Stimulated activated CD4-positive, alpha-beta T cell treated with anti-CD3 and anti-CD28 coated beads, TNF-alpha, amount 100 ng/mL, for 1 hour (primary cell): ENCODE measurements at regions not wholly inside any gene's neighbourhood (a gene's known extent, or its start where the extent isn't known, plus 50 kb on each side); places are given as distances from the start of the nearest gene placed in this dataset.
"Not testable (repeated sequence)": the region's sequence is repeated elsewhere in the genome, so short reads cannot be mapped to it uniquely, and the experiment has no call there.

Experiments
- DNase-seq, 3 donors: peaks; one replicate each; pipeline ENCODE4 v3.0.0-alpha.2; 2020; ENCODE audit warnings: low read depth in 3 of 3, low spot score in 1 of 3

DNA sequence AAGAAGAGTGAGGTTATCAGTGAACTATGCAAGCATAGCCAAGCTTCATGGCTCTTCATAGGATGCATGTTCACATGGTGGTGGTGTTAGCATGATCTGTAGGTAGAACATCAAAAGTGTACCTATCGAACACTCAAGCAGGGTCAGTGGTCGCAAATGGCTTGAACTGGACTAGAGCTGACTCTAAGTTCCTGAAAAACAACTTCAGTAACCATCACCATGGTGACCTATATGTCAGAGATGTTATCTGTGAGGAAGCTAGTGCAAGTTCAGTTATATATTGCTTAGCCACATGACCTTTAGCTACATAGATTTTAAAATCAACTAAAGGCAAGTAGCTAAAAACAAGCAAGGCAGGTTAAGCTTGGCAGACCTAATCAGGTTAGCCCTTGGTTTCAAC is 163.1 kb upstream of the AGR3 start:
- DNase-seq, result no peak

DNA sequence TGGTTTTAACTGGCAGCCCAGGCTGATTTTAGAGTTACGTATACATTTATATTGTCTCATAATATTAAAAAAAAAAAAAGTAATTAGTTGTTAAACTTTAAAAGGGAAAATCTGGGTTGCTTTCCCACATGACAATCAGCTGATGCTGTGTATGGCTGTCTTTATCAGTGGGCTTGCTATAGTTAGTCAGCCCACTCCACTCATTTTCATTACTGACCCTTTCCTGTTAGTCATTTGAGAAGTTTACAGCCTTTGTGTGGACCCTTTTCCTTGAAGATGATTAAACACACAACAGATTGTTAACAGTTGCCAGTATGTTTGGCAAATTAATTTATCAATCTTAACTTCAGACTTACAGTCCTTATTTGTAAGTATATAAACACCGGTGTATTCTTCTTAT is 164.5 kb upstream of the AGR3 start:
- DNase-seq, result no peak

DNA sequence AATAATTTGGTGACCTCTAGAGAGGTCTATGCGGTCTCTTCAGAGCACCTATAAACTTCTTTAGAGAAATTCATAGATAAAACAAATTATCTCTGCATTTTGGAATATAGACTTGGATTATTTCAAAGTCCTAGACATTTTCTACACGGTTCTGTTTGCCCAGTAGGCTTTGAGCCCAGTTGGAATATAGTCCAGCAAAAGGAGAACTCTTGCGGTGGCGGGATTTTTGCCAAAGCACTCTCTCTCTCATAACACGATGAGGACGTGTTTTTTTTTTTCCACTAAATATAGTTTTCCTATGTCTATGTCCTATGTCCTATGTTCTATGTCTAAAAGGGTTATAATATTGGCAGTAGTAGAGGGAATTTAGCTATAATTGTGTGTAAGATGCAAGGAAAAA is 164.9 kb upstream of the AGR3 start:
- DNase-seq, result no peak

DNA sequence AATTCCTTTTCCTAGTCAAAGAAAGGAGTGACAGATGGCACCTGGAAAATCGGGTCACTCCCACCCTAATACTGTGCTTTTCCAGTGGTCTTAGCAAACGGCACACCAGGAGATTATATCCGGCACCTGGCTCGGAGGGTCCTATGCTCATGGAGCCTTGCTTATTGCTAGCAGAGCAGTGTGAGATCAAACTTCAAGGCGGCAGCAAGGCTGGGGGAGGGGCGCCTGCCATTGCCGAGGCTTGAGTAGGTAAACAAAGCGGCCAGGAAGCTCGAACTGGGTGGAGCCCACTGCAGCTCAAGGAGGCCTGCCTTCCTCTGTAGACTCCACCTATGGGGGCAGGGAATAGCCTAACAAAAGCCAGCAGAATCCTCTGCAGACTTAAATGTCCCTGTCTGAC is 171.4 kb upstream of the AGR3 start:
- not testable (repeated sequence) for DNase-seq

DNA sequence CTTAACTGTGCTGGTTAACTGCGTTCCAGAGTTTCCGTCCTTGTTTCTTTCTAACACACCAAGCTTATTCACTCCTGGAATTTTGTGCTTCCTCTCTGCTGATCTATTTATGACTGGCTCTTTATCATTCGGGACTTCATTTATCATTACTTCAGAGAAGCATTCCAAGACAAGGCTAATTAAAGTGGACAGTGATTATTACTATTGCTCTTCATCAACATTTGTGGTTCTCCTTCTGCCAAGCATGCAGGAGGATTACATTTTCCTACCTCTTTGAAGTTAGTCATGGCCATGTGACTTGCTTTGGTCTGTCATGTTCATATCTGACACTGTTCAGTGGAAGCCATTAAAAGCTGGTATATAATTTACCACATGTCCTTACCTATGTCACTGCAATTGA is 172.4 kb upstream of the AGR3 start:
- DNase-seq, result no peak

DNA sequence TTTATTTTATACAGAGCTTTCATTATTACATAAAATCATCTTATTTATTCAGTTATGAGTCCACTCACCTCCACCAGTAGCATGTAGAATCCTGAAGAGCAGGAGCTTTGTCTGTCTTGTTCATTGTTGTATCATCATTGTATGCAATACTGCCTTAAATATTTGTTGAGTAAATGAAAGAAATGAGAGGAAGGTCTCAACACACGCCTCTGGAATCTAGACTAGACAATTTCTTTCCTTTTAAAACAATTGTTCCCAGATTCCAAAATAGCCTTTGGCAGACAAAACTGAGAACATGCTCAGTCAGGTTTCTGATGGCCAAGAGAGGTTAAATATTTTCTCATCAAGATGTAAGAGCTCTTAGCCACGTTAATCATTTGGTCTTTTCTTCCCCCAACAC is 173.1 kb upstream of the AGR3 start:
- no peak for DNase-seq

DNA sequence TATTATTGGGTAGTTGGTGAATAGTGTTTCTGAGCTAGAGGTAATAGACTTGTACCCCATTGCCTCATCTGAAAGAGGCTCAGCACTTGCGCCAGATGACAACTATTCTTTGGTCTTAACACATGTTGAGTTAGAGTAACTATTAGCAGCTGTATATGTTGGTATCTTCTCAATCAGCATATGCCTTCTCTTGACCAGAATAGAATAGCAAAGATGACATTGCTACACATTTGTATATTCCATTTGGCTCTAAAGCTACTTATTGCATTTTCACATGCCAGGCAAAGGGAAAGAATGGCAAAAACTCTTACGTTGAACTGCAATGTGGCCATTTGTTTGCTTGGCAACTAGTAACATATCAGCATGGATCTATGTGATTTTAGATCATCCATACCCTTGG is 173.8 kb upstream of the AGR3 start:
- no peak for DNase-seq

DNA sequence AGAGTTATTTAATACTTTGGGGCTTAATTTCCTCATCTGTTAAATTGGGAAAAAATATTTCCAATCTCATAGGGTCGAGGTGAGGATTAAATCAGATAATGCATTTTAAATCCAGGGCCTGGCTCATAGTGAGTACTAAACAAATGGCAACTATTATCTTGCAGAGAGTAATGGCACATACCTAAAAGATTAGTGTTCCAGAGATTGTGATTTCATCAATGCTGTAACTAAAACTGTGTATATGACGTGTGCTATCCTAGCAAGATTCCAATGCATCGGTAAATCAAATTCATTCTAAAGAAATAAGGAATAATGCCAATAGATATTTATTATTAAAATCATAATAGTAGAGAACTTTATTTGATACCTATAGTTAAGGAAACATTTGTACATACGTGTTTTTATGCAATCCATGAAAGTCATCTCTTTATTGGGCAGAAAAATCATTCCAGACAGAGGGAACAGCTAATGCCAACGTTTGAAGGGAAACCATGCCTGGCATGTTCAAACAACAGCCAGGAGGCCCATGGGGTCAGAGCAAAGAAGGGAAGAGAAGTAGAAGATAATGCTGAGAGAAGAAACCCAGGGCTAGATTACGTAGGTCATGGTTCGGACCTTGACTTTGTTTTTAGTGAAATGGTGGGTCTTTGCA is 174.8 kb upstream of the AGR3 start:
- DNase-seq, result no peak

DNA sequence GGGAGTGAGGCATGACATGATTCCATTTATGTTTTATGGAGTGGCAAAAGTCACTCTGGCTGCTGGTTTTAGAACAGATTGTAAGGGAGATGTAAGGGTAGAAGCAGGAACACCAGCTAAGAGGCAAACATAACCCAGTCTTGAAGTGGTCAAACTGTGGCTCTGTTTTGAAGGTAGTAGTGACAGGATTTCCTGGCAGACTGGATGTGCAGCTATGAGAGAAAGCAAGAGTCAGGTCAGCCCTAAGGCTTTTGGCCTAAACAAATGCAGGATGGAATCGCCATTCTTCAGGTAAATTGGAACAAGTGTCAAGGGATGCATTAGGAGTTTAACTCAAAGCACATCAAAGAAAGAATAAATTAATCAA is 175.3 kb upstream of the AGR3 start:
- DNase-seq, result no peak

DNA sequence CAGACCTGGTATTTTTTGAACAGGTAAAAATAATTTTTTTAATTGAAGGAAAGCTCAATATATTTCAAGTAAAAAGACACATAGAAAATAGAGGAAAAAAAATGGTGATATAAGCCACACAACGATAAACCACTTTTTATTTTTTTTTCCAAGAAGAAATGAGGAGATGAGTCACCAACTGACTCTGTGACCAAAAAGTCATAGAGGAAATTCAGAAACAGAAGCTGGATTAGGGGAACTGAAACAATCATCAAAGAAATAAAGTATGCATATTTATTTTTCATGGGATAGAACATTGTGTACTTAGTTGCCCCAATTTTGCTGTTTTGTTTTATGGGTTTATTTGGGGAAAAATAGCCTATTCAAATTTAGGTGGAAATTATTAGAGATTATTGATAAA is 176.8 kb upstream of the AGR3 start:
- no peak for DNase-seq

DNA sequence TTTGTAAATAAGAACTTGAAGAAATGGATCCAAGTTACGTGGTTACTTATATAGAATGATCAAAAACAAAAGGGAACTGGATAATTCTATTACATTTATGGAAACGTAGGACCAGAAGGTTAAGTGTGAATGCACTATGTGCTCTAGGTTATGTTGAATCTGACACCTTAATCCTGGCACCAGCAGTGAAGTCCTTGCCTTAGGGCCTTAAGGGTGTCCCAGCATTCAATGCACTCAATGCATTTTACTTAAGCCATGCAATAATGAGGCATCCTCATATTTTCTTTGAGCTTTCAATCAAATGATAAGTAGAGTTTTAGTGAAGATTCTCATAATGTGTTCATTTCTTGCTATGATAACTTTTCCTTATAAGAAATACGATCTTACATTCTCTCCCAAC is 178.3 kb upstream of the AGR3 start:
- DNase-seq, result no peak

DNA sequence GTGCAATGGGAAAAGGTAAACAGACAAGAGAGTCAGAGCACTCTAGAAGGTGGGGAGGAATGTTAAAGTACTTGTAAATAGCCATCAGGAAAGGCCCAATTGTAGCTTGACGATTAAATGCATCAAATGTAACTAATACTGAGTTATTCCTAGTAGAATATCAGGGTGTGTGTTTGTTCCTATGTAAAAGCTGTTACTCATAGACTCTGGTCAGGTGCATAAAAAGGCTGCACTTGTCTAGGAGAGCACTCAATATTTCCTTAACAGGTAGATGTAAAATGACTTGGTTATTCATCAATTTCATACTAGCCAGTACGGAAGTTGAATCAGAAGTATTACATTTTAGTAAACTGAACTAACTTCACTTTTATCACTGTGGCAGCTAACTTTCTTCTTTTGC is 179.7 kb upstream of the AGR3 start:
- DNase-seq, result no peak

DNA sequence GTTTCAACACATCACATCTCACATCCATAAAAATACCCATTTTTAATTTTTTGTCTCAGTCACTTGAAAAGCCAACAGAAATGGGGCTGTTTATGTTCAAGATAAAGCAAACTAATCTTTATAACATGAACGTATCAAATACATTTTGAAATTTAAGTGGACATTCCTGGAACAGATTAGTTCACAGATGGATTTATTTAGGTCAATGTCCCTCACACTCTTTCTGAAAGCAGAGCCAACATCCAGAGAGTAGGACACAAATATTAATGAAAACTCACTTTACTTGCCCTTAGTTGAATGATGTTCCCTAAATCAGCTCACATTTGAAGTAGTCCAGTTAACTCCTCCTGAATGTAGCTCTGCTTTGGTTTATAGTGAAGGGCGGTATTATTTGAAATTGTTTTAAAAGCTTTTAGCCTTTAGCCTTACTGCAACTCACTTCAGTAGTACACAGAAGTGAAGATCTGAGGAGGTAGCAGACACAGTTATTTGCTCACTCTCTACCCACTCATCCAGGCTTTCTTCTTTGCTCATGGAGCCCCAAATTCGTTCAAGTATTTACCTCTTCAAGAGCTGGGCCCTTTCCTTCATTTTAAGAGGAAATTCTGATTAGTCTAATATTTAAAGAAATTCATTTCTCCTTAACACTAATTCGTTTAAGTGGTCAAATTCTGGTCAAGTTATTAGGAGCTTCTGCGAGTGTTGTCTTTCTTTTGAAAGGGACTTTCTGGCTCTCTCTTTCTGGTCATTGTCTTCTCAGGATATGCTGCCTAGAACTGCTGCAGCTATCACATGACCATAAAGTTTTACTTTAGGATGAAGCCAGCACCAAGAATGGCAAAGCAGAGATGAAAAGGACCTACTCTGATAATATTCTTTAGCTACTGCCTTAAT is 180.6 kb upstream of the AGR3 start:
- DNase-seq, result no peak

DNA sequence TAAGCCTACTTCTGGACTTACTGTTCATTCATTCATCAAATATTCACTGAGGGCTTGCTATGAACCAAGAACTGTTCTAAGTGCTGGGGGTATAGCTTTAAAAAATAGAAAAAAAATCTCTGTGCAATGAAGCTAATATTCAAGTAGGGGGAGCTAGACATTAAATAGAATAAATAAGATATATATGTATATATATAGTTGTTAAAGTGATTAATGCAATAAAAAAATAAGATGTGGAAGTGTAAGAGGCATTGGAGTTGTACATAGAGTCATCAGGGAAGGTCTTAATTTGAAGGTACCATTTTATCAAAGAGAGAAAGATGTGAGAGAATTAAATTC is 181.2 kb upstream of the AGR3 start:
- DNase-seq, result no peak

DNA sequence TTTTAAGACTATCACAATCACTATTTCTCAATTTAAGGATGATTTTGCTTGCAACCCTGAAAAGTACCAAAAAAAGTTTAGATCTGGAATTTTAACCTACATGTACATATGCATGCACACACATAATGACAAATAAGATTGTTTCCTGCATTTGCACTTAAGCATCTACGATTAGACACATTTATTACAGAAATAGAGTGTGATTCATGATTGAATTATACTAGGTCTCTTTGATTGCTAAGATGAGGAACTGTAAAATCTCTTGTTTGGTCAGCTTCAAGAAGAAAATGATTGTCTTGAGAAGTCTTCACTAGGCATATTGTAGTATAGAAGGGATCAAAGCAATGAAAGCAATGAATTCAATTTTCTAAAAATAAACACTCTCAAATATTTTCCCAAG is 185.9 kb upstream of the AGR3 start:
- no peak for DNase-seq

DNA sequence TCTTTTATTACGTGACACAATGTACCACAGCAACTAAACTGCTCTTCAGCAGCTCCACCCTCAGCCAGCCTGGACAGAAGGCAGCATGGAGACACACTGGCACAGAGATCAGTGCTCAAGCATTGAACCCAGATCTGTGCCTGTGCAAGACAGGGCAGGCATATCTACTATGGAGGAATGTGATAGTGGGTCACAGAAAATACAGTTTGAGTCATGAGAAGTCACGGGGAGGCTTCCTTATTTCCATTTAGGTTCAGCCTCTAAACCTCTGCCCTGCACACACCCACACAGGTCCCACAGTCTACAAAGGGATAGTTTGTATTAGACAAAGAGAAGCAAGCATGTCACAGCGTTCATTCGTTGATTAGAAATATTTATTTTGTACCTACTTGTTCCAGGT is 187.4 kb upstream of the AGR3 start:
- DNase-seq, result no peak

DNA sequence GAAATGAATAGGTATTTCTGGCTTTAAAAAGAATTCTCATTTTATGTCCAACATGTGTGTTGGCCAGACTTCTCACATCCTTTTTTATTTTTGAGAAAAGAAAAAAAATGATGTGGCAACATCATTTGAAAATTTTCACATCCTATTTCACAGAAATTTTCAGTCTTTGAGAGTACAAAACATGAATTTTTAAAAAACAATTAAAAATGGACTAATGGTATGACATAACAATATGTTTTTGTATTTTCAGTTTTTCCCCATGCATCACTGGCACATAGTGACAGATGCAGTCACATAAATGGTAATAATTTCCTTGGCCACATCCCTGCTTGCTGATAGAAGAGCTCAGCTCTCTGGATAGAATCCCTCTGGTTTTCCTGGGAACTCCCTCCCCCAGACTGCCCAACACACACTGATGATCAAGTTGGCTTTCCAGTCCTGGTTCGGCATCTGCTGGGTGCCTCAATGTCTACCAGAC is 188.5 kb upstream of the AGR3 start:
- no peak for DNase-seq

DNA sequence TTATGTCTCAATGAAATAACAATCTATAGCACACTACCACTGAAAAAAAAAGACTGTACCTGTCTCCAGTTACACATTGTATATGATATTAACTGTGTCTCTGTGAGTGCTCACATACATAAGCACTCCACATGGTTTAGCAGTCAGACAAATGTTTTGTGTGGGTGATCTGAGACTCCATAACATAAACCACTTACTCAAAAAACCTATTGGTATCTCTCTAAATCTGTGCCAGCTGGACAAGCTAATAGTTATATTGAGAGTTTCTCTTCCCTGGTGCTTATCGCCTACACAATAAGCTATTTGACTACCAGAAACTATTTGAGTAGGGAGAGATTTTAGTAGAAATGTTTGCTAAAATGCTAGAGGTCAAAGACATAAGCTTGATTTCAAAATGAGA is 190.1 kb upstream of the AGR3 start:
- no peak for DNase-seq

DNA sequence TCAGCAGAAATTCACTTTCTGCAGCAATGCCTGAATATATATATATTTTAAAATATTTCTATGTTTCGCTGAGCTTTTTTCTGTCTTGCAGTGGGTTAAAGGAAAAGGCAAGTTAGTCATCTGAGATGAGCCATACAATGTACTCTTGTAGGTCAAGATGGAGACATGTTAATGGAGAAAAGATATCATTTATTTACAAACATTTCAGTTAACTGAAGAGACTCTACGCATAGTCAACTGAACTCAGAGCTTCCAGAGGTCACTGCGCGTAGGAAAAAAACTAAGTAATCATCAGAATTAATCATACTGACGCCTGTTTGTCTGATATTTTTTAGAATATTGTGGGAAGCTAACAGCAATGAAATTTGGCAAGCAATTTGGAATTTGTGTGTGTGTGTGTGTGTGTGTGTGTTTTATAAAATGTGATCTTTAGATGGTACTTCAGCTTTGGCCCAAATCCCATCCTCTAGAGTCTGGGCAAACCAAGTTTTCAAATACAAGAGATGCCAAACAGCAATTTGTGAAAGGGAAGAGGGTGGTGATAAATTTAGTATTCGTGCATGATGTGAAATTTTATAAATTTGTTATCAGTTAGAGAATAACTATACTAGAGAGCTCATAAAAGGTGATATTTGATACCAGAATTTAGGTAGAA is 193.9 kb upstream of the AGR3 start:
- DNase-seq, result no peak

DNA sequence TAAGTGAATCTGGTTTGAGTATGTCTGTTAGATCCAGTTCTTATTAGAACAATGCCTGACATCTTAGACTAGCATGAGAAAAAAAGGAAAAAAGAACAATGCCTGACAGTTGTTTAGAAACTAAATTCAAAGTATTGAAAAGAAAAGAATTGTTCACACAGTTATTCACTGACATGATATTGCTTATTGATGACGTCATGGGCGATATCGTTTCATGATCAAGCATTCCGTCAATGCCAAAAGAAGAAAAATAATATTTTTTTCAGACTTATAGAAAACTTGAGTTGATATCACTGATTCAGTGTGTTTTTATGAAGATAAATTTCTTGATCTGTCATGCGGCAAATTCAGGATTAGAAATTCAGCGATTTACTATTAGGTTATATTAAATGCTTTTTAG is 196.5 kb upstream of the AGR3 start:
- no peak for DNase-seq

DNA sequence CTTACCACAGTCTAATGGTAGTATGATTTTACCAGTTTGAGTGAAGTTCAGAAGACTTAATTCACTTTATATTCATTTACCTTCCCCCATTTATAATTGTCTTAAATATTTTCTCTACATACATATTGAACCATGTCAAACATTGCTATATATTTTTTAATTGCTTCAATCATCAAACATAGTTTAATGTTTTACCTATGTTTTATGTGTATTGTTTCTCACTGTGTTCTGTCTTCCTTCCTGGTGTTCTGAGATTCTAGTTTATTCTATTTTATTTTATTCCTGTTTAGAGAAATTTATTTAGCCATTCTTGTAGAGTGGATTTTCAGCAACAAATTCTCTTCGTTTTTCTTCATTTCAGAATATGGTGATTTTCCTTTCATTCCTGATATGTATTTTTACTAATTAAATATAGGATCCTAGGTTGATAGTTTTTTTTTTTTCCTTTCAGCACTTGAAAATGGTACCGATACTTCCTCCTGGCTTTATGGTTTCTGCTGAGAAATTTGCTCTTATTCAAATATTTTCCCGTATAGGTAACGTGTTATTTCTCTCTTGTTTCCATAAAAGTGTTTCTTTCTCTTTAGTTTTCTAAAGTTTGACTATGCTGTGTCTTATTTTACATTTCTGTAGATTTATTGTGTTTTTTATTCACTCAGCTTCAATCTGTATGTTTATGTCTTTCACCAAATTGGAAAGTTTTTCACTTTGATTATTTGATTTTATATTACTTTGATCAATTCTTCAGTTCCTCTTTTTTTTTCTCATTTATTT is 201.8 kb upstream of the AGR3 start:
- DNase-seq, result no peak

DNA sequence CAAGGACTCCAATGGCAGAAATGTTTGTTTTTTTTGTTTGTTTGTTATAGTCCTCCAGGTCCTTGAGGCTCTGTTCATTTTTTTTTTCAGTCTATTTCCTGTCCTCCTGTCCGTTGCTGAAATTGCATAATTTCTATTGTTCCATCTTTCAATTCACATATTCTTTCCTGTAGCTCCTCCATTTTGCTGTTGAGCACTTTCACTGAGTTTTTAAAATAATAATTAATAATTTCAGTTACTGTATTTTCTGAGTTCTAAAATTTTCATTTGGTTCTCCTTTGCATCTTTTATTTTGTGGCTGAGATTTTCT is 202.3 kb upstream of the AGR3 start:
- no peak for DNase-seq
